Inferior parietal cortex (tissue), 1 donor: ENCODE measurements at regions not wholly inside any gene's neighbourhood (a gene's known extent, or its start where the extent isn't known, plus 50 kb on each side); places are given as distances from the start of the nearest gene placed in this dataset.
"Not testable (repeated sequence)": the region's sequence is repeated elsewhere in the genome, so short reads cannot be mapped to it uniquely, and the experiment has no call there.

Experiments
- DNase-seq: peaks from one replicate; pipeline ENCODE4 v3.0.0-alpha.2; 2016; ENCODE audit errors: extremely low spot score

GRCh38 chr2:81436256-81436655 is 1131.7 kb upstream of the LRRTM1 start:
- no peak for DNase-seq

DNA sequence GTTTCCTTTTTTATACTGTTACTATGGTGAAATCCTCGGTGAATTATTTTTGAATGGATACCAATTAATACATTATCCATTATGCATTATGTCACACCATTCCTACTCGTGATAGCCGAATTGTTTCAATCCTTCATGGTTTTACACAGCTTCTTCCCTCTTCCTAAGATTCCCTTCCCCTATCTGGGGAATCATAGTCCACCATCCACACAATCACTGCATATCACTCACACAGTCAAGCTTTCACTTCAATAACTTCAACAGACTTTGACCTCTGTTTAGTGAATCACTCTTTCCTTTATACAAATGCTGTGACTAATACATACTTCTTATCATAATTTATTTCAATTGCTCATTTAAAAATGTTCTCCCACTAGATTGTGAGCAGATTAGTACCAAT is 1108.1 kb upstream of the LRRTM1 start:
- DNase-seq = no peak

DNA sequence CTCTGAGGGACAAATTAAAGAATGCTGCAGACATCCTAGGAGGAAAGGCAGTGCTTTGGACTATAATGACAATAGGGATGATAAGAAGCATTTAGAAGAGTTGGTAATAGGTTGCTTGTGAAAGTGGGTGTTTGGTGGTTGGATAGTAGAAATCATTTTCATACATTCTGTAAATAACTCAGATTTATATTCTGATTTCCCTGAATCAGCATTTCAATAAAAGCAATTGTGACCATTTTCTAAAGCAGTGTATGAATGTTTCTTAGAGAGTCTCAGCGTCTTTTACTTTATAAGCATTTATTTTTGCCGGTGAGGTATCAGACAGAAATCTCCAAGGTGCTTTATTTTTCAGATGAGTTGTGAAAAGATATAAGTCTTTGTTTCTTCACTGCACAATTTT is 1099.0 kb upstream of the LRRTM1 start:
- no peak for DNase-seq

DNA sequence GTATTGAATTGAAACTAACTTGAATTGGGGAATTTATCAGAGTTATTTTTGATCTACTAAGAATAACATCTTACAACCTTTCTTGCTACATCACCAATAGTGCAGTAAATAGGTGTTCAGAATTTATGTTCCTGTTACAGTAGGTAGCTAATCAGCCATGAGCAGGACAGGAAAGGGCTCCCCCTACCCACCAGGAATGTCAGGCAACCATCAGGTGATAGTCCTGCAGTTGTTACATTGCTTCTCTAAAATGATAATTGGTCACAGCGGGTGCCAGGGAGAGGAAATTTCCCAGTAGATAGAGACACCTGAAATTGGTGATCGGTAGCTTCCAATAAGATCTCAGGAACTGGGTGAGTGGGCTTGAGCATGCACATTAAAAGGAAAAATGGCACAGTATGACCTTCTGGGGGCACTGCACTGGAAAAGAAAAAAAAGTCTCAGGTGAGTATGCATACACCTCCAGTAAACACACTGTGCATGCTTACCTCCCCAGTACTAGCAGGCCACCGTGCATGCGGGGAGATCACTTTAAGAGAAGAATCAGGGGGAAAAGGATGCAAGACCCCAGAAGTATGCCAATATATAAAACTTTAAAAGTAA is 1092.0 kb upstream of the LRRTM1 start:
- no peak for DNase-seq

DNA sequence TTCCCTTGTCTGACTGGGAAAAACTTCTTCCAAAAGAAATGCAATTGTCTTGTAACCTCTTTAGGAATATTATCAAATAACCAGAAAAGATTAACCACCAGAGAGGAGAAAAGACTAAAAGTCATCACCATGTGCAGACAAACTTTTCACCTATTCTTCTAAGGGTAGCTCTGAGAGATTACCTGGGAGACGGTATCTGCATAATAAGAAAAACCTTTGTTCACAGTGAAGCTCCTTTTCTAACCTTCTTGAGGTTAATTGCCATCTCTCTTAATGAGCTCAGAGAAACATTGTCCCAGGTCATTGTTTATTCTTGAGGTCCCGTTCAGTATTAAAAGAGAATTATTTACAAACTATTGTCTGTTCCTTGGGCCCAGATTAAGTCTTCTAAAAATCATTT is 1091.2 kb upstream of the LRRTM1 start:
- no peak for DNase-seq

DNA sequence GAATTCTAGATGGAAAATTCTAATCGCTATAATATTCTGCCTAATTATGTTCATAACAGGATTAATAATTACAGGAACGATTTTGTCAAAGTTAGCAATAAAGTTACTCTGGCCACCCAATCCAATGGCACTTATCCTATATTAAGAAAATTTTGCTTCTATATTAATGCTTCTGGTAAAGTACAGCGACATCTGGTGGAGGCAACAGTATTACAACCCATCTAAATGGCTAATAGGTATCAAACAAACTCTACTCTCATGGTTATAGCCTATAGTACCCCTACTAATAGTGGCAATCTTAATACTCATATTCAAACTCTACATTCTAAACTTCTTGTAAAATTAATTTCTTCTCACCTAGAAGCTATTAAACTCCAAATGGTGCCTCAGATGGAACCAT is 1084.7 kb upstream of the LRRTM1 start:
- no peak for DNase-seq

DNA sequence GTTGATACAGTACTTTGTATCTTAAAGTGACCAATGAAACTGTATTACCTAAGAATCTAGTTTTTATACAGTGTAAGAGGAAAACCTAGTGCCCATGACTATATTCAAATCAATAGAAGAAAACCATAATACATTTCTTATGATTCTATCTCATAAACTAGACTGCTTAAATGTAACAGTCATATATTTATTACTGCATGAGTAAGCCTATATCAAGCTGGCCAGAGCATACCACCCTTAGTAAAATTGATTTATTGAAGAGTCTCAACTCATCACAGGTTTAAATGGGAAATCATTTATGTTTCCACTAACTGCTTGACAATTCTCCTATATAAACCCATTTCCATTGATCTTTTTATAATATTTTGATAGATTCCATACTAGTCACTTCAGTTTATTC is 1059.2 kb upstream of the LRRTM1 start:
- no peak for DNase-seq

DNA sequence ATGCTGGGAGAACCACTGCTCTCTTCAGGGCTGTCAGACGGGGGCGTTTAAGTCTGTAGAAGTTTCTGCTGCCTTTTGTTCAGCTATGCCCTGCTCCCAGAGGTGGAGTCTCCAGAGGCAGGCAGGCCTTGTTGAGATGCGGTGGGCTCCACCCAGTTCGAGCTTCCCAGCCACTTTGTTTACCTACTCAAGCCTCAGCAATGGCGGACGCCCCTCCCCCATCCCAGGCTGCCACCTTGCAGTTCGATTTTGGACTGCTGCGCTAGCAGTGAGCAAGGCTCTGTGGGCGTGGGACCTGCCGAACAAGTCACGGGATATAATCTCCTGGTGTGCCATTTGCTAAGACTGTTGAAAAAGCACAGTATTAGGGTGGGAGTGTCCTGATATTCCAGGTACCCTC is 1057.9 kb upstream of the LRRTM1 start:
- DNase-seq = not testable (repeated sequence)

- no peak for DNase-seq
Observed at GRCh38 chr2:81355436-81355835, 1050.9 kb upstream of the LRRTM1 start.

DNA sequence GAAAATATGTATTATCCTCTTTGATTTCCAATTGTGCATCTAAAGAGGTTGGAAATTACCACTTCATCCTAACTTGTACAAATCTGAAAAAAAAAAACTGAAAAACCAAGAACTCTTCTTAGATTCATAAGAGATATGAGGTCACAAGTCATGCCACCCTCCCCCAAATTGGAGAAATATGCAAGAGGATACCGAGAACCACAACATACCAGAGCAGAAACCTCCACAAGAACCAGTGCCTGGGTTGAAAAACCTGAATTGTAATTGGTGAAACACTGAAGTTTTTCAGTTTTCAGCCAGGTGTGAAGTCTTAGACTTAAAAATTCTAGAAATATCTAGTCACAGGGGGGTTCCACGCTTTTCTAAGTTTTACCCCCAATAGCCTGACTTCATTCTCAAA is 1029.5 kb upstream of the LRRTM1 start:
- no peak for DNase-seq

- DNase-seq = no peak
Observed at GRCh38 chr2:81328968-81329367, 1024.4 kb upstream of the LRRTM1 start.

- no peak for DNase-seq
Observed at GRCh38 chr2:81327911-81328310, 1023.4 kb upstream of the LRRTM1 start.

DNA sequence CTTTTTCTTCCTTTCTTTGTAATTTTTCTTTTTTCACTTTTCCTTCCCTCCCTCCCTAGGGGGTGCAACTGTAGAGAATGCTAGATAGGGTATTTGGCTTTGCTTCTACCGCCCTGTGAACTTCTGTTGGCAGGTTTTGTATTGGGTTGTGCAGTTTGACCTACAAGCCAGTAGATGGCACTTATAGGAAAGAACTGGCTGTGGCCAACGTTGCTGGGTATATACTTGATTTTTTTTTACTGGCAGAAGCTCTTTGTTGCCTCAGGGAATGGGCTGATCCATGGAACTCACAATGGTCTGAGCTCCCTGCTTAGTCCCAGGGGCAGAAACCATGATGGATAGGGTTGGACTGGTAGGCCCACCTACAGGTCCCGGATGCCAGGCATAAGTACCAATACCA is 1019.5 kb upstream of the LRRTM1 start:
- no peak for DNase-seq

DNA sequence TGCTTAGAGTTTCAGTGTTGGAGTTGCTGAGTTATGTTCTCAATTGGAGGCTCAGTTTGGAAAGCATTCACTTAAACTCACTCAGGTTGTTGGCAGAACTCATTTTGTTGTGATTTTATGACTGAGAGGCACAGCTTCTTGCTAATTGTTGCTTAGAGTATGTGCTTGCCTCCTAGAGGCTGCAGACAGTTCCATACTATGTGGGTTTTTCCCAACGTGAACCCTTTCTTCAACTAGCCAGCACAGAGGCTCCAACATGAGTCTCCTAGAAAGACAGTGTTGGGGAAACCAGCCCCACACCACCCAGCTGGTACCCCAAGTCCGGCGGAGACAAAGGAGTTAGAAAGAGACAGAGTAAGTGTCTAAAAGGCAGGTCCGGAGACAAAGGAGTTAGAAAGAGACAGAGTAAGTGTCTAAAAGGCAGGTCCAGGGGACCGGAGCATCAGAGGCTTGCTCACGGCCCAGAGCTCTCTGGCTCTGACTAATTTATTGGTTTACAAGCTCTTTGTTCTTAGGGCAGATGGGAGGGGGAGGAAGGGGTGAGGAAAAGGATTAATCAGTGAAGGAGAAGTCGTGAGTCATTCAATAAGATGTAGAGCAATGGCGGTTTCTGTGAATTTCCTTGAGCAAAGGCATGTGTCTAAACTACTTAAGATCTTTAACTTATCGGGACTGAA is 999.7 kb upstream of the LRRTM1 start:
- DNase-seq = no peak

DNA sequence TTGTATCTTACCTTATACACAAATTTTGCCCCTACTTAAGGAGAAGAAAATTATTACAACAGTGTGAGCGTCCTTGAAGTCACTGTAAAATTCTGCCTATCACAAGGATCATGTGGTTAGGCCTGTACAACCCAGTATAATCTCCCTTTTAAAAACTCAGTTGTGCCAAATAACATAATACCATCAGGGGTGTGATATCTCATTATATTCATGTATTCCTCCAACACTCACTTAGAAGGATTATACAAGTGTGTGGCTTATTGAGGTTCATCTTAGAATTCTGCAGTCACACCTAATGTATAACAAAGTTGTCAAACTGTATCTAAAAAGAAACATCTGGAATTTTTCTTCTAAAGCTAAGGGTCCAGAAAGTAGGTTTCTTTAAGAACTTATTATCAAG is 998.8 kb upstream of the LRRTM1 start:
- no peak for DNase-seq

GRCh38 chr2:81299841-81300240 is 995.3 kb upstream of the LRRTM1 start:
- DNase-seq = no peak

DNA sequence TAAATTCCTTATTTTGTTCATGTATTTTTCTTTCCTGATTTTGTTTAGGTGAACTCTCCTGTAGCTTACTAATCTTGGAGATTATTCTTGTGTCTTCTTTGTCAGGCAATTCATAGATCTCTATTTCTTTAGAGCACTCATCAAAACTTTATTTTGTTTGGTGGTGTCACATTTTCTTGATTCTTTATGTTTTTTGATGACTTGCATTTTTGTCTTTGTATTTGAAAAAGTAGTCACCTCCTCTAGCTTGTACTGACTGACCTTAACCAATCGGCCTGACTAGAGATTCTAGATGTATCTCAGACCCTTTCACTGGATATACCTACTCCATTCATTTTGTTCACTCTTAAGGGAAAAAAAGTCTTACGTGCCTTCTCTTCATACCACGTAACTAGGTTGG is 986.3 kb upstream of the LRRTM1 start:
- DNase-seq = no peak

GRCh38 chr2:81283081-81283480 is 978.5 kb upstream of the LRRTM1 start:
- DNase-seq = no peak

DNA sequence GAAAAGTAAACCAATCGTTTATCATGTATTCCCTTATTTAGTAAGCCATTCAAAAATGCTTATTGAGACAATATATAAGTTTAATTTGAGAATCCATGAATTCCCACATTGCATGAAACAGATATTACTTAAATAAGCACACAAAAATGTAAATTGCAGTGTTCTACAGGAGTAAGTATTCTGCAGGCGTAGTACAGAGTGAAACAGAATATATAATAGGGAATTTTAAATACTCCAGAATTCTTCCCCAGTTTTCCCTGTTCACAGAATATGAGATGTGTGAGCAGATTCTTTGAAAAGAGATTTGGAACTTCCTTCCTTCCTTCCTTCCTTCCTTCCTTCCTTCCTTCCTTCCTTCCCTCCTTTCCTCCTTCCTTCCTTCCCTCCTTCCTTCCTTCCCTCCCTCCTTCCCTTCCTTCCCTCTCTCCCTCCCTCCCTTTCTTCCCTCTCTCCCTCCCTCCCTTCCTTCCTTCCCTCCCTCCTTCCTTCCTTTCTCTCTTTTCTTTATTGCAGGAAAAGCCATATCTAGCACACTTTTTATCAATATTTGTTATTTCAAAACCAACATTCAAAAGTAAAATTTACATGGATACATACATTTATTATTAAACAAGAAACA is 977.7 kb upstream of the LRRTM1 start:
- no peak for DNase-seq

DNA sequence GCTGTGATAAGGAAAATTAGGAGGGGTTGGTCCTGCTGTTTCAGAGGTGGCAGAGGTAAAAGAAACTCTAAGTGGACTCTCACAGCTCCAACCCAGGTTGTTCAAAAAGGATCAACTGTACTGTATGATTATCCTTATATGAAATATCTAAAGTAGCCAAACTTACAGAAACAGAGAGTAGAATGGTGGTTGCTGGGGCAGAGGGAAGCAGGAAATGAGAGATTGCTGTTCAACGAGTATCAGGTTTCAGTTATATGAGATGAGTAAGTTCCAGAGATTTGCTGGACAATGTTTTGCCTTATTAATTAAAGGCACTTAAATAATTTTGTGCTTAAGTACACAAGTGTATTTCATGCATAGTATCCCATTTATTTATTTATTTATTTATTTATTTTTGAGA is 972.0 kb upstream of the LRRTM1 start:
- DNase-seq = no peak

DNA sequence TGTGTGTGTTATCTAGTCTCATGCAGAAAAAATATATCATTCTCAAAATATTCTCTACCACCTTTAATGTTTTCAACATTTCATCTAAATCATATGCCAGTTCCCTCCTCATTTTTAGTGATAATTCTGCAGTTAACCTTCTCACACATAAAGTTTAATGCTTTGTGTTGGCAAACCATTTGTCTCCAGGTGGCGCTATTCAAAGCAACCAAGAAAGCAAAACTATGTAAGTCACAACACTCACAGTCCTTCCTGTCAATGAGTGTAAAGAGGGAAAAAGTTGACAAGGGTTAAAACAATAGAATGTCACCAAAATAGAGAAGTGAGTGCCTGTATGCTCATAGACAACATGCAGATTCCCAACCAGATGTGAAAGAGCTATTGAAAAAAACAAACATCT is 961.6 kb upstream of the LRRTM1 start:
- DNase-seq = no peak

DNA sequence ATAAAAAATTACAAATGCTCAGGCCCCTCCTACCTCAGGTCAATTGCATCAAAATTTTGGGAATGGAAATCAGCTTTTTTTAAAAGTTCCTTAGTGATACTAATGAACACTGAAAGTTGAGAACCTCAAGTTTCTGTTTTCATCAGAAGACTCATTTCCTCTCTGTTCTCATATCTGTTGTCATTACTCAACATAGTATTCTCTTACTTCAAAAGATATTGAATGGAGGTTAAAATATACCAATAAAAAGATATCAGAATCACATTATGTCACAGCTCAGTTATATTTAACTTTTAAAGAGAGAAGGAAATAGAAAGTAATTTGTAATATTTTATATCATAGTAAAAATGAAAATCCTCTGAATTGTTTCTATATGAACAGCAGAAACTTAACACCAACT is 959.4 kb upstream of the LRRTM1 start:
- DNase-seq = no peak

DNA sequence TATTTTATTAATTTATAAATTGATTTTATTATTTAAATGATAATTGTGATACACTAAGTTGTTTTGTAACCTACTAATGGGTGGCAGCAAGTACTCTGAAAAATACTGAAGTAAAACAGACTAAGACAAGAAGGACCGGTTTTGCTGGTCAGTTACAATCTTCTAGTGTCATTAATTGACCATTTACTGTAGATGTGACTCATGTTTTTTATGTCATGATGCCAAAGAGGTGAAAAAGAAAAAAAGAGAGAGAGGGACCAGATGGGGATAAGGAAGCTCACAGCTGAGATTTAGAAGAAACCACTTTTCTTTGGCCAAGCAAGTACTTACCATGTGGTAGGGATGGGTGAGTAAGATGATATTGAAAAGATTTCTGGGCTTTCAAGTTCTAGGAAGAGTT is 955.8 kb upstream of the LRRTM1 start:
- DNase-seq = no peak

- no peak for DNase-seq
Observed at GRCh38 chr2:81250270-81250669, 945.7 kb upstream of the LRRTM1 start.
